ENCODE measurements at regions not wholly inside any gene's neighbourhood (a gene's known extent, or its start where the extent isn't known, plus 50 kb on each side); places are given as distances from the start of the nearest gene placed in this dataset.

GRCh38 chr2:15738943-15739342 is 147.3 kb downstream of the DDX1 start:
- CTCF ChIA-PET (ENCODE audit: partially characterized antibody), result no interaction called here
- POLR2A ChIA-PET (ENCODE audit: partially characterized antibody), result no interaction called here
- TF ChIP-seq RFX5 (IDR thresholded peaks at IDR 0.05; ENCODE audit: borderline replicate concordance, low read depth, low read length) (no peak), POLR2AphosphoS5 (IDR thresholded peaks at IDR 0.05; ENCODE audit: low read depth, low read length) (no peak)

More at GRCh38 chr2:15738943-15739342, 147.3 kb downstream of the DDX1 start:
- Histone ChIP-seq H3K27ac (ENCODE audit: low read depth, low read length) (no peak overlapping the region), H3K23ac (ENCODE audit: insufficient read length) (no peak overlapping the region), H2AFZ (ENCODE audit: low read length) (no peak overlapping the region), H2BK20ac (ENCODE audit: low read length) (no peak overlapping the region), H3K4me1 (replicated peaks in 1 of 4; ENCODE audit: control insufficient read depth in 3 of 4, insufficient read depth in 4 of 4, low read length in 3 of 4) (peaks cover 0 to 4% (median 0%) of the 10 kb centered on the region in 4 experiments; a peak in 1 of 7 replicates), H3K36me3 (ENCODE audit: control insufficient read depth in 2 of 4, insufficient read depth in 4 of 4, low read length in 3 of 4) (no peaks in the 10 kb centered on the region), H3K9me3 (ENCODE audit: insufficient read depth in 2 of 2, low read depth in 1 of 2, low read length in 1 of 2) (no peaks in the 10 kb centered on the region), H2BK5ac (ENCODE audit: low read depth, low read length) (no peak overlapping the region), H3K27me3 (replicated peaks in 1 of 4; ENCODE audit: control insufficient read depth in 3 of 4, extremely low read depth in 1 of 4, insufficient read depth in 3 of 4, low read length in 3 of 4) (no peaks in the 10 kb centered on the region), H3K9ac (replicated peaks in 1 of 4; ENCODE audit: extremely low read depth in 1 of 4, low read depth in 3 of 4, low read length in 3 of 4) (no peak overlapping the region), H4K8ac (ENCODE audit: extremely low read depth, insufficient read depth, low read length) (no peak overlapping the region), H4K5ac (ENCODE audit: insufficient read length, low read depth, low read length) (no peak overlapping the region), H3K4me2 (ENCODE audit: insufficient read depth in 1 of 2, low read depth in 2 of 2, low read length in 2 of 2) (no peak overlapping the region), H3K4me3 (ENCODE audit: extremely low read depth in 1 of 4, insufficient read depth in 2 of 4, low read depth in 3 of 4, low read length in 4 of 4) (no peak overlapping the region), H3K4ac (replicated peaks; ENCODE audit: insufficient read length, low read depth, low read length) (no peak overlapping the region), H3K79me2 (ENCODE audit: control insufficient read depth in 1 of 2, insufficient read depth in 2 of 2, low read length in 2 of 2) (no peaks in the 10 kb centered on the region), H3K18ac (ENCODE audit: extremely low read depth, low read length) (no peak overlapping the region), H3K14ac (ENCODE audit: insufficient read length) (no peak overlapping the region), H2BK120ac (replicated peaks; ENCODE audit: low read depth, low read length) (no peak overlapping the region), H4K91ac (replicated peaks; ENCODE audit: insufficient read length, low read length) (no peak overlapping the region), H2AK5ac (ENCODE audit: low read depth, low read length) (no peak overlapping the region), H4K20me1 (replicated peaks in 1 of 2; ENCODE audit: control insufficient read depth in 1 of 2, insufficient read depth in 2 of 2, low read length in 2 of 2) (no peaks in the 10 kb centered on the region), H2BK15ac (ENCODE audit: low read length) (no peak overlapping the region), H3K79me1 (ENCODE audit: low read depth, low read length) (no peaks in the 10 kb centered on the region), H3K23me2 (ENCODE audit: low read depth, low read length) (0 out of 2 replicates have a peak, but pooled peaks cover 2% of the 10 kb centered on the region), H3K56ac (replicated peaks; ENCODE audit: insufficient read length, low read depth, low read length) (no peak overlapping the region), H2BK12ac (ENCODE audit: low read depth, low read length) (no peak overlapping the region)
- WGBS, 2 experiments (ENCODE audit: extremely low coverage in 1 of 2, insufficient coverage in 1 of 2, insufficient read length in 1 of 2, insufficient replicate concordance in 2 of 2, low coverage in 1 of 2, low lambda C conversion rate in 2 of 2, missing lambda C conversion rate in 1 of 2), result 84% methylated on average over 5 of the region's 5 CpGs; no CpG with 5 or more reads in 1 of the 2 experiments
- FAIRE-seq (no peak), DNase-seq (ENCODE audit: low read depth in 1 of 2, low spot score in 2 of 2) (no peak)
